ENCODE measurements at regions not wholly inside any gene's neighbourhood (a gene's known extent, or its start where the extent isn't known, plus 50 kb on each side); places are given as distances from the start of the nearest gene placed in this dataset.

- H3K36me3 ChIP-seq (ENCODE audit: control insufficient read depth in 2 of 2, extremely low read depth in 1 of 2, insufficient read depth in 2 of 2, low read length in 2 of 2): no peaks in the 10 kb centered on the region
- dilution Hi-C loops (cut with MboI; ENCODE audit: extremely low pct_ligation_motif_present, low sequenced_read_pairs): no loop called here
- H3K4me2 ChIP-seq (ENCODE audit: control insufficient read depth, extremely low read depth, insufficient read depth, low read depth, low read length): no peak overlapping the region
- no peaks in the 10 kb centered on the region for H3K9me1 ChIP-seq (ENCODE audit: control insufficient read depth, extremely low read depth, insufficient read depth, low read length)
- H2AFZ ChIP-seq (ENCODE audit: control insufficient read depth, low read length): no peak overlapping the region
- no peak overlapping the region for H3K9ac ChIP-seq (ENCODE audit: control insufficient read depth, extremely low read depth, insufficient read depth, low read length)
- no peaks in the 10 kb centered on the region for H3K4me1 ChIP-seq (ENCODE audit: control insufficient read depth, extremely low read depth, insufficient read depth, low read length)
- no peaks in the 10 kb centered on the region for H3K79me2 ChIP-seq (ENCODE audit: control insufficient read depth, insufficient read depth, low read length)
- no peaks in the 10 kb centered on the region for H3K27me3 ChIP-seq (ENCODE audit: control insufficient read depth, extremely low read depth, insufficient read depth, low read length)
- H3K27ac ChIP-seq (ENCODE audit: control insufficient read depth, insufficient read depth, low read length): no peak overlapping the region
- H3K4me3 ChIP-seq (ENCODE audit: control insufficient read depth in 2 of 3, extremely low read depth in 1 of 3, insufficient read depth in 2 of 3, low read depth in 1 of 3, low read length in 3 of 3): no peak overlapping the region
- FAIRE-seq (no peak), DNase-seq (ENCODE audit: low read depth, low spot score) (no peak)
- H4K20me1 ChIP-seq (ENCODE audit: control insufficient read depth, extremely low read depth, insufficient read depth, low read length): no peaks in the 10 kb centered on the region
- TF ChIP-seq EZH2 (IDR thresholded peaks at IDR 0.05; ENCODE audit: low read length) (no peak), CTCF (optimal IDR thresholded peaks at IDR 0.05 in 1 of 3, IDR thresholded peaks at IDR 0.05 in 1 of 3, conservative IDR thresholded peaks at IDR 0.05 in 1 of 3; ENCODE audit: extremely low read depth in 1 of 3, insufficient read depth in 2 of 3, low read length in 3 of 3) (no peak)
- no peaks in the 10 kb centered on the region for H3K9me3 ChIP-seq (ENCODE audit: control insufficient read depth, low read depth, low read length)
These were observed 50.3 kb downstream of the NALF2 start for GRCh38 chrX:69554321-69554947.

- Histone ChIP-seq H3K36me3 (ENCODE audit: control insufficient read depth in 2 of 2, extremely low read depth in 1 of 2, insufficient read depth in 2 of 2, low read length in 2 of 2) (no peaks in the 10 kb centered on the region), H3K27me3 (ENCODE audit: control insufficient read depth, extremely low read depth, insufficient read depth, low read length) (no peaks in the 10 kb centered on the region), H3K4me3 (ENCODE audit: control insufficient read depth in 2 of 3, extremely low read depth in 1 of 3, insufficient read depth in 2 of 3, low read depth in 1 of 3, low read length in 3 of 3) (no peak overlapping the region), H3K9me1 (ENCODE audit: control insufficient read depth, extremely low read depth, insufficient read depth, low read length) (no peaks in the 10 kb centered on the region), H3K9ac (ENCODE audit: control insufficient read depth, extremely low read depth, insufficient read depth, low read length) (no peak overlapping the region), H3K4me2 (ENCODE audit: control insufficient read depth, extremely low read depth, insufficient read depth, low read depth, low read length) (no peak overlapping the region), H4K20me1 (ENCODE audit: control insufficient read depth, extremely low read depth, insufficient read depth, low read length) (no peaks in the 10 kb centered on the region), H3K9me3 (ENCODE audit: control insufficient read depth, low read depth, low read length) (no peaks in the 10 kb centered on the region), H3K27ac (ENCODE audit: control insufficient read depth, insufficient read depth, low read length) (no peak overlapping the region), H3K79me2 (ENCODE audit: control insufficient read depth, insufficient read depth, low read length) (no peaks in the 10 kb centered on the region), H3K4me1 (ENCODE audit: control insufficient read depth, extremely low read depth, insufficient read depth, low read length) (no peaks in the 10 kb centered on the region), H2AFZ (ENCODE audit: control insufficient read depth, low read length) (no peak overlapping the region)
- TF ChIP-seq CTCF (optimal IDR thresholded peaks at IDR 0.05 in 1 of 3, IDR thresholded peaks at IDR 0.05 in 1 of 3, conservative IDR thresholded peaks at IDR 0.05 in 1 of 3; ENCODE audit: extremely low read depth in 1 of 3, insufficient read depth in 2 of 3, low read length in 3 of 3) (no peak), EZH2 (IDR thresholded peaks at IDR 0.05; ENCODE audit: low read length) (no peak)
- dilution Hi-C loops (cut with MboI; ENCODE audit: extremely low pct_ligation_motif_present, low sequenced_read_pairs): no loop called here
- DNase-seq (ENCODE audit: low read depth, low spot score): no peak
- no peak for FAIRE-seq
These were observed 51.4 kb downstream of the NALF2 start for GRCh38 chrX:69555481-69556041.
